ENCODE measurements at regions not wholly inside any gene's neighbourhood (a gene's known extent, or its start where the extent isn't known, plus 50 kb on each side); places are given as distances from the start of the nearest gene placed in this dataset.
"Not testable (repeated sequence)": the region's sequence is repeated elsewhere in the genome, so short reads cannot be mapped to it uniquely, and the experiment has no call there.

GRCh38 chr14:38546932-38547551, 291.1 kb upstream of the CLEC14A start:
- Mint-ChIP-seq H3K27ac (no peak overlapping the region), H3K36me3 (no peaks in the 10 kb centered on the region), H3K9me3 (peaks cover 0 to 4% of the 10 kb centered on the region in 2 donors)
- ATAC-seq (no peak), DNase-seq (ENCODE audit: low spot score in 2 of 2) (no peak)

GRCh38 chr14:38544776-38545175, 288.9 kb upstream of the CLEC14A start:
- no peak overlapping the region for H3K27ac Mint-ChIP-seq
- no peaks in the 10 kb centered on the region for H3K36me3 Mint-ChIP-seq
- peaks cover 0 to 8% of the 10 kb centered on the region in 2 donors for H3K9me3 Mint-ChIP-seq
- no peak for ATAC-seq
- no peak for DNase-seq (ENCODE audit: low spot score in 2 of 2)

- H3K9me3 Mint-ChIP-seq; H3K36me3 Mint-ChIP-seq; ATAC-seq; H3K27ac Mint-ChIP-seq; DNase-seq (ENCODE audit: low spot score in 2 of 2): not testable (repeated sequence)
Observed at GRCh38 chr14:38543851-38544250, 288.0 kb upstream of the CLEC14A start.

- not testable (repeated sequence) for H3K27ac Mint-ChIP-seq; DNase-seq (ENCODE audit: low spot score in 2 of 2); H3K9me3 Mint-ChIP-seq; H3K36me3 Mint-ChIP-seq; ATAC-seq
Observed at GRCh38 chr14:38538053-38538452, 282.2 kb upstream of the CLEC14A start.

- DNase-seq (ENCODE audit: low spot score in 2 of 2) (no peak), ATAC-seq (no peak)
- H3K27ac Mint-ChIP-seq = no peak overlapping the region
- no peaks in the 10 kb centered on the region for H3K36me3 Mint-ChIP-seq
- no peaks in the 10 kb centered on the region for H3K9me3 Mint-ChIP-seq
Observed at GRCh38 chr14:38536376-38537038, 280.6 kb upstream of the CLEC14A start.

GRCh38 chr14:38528582-38528981, 272.7 kb upstream of the CLEC14A start:
- no peak for ATAC-seq
- H3K27ac Mint-ChIP-seq = no peak overlapping the region
- no peaks in the 10 kb centered on the region for H3K36me3 Mint-ChIP-seq
- no peak for DNase-seq (ENCODE audit: low spot score in 2 of 2)
- peaks cover 0 to 6% of the 10 kb centered on the region in 2 donors for H3K9me3 Mint-ChIP-seq

GRCh38 chr14:38527502-38527878, 271.6 kb upstream of the CLEC14A start:
- DNase-seq (ENCODE audit: low spot score in 2 of 2) (no peak), ATAC-seq (no peak)
- Mint-ChIP-seq H3K36me3 (no peaks in the 10 kb centered on the region), H3K9me3 (peaks cover 0 to 6% of the 10 kb centered on the region in 2 donors), H3K27ac (no peak overlapping the region)

GRCh38 chr14:38526826-38527501, 271.1 kb upstream of the CLEC14A start:
- peaks cover 0 to 6% of the 10 kb centered on the region in 2 donors for H3K9me3 Mint-ChIP-seq
- H3K27ac Mint-ChIP-seq = no peak overlapping the region
- ATAC-seq = no peak
- no peak for DNase-seq (ENCODE audit: low spot score in 2 of 2)
- no peaks in the 10 kb centered on the region for H3K36me3 Mint-ChIP-seq

GRCh38 chr14:38524636-38525509, 269.0 kb upstream of the CLEC14A start:
- no peak for DNase-seq (ENCODE audit: low spot score in 2 of 2)
- Mint-ChIP-seq H3K36me3 (no peaks in the 10 kb centered on the region), H3K27ac (no peak overlapping the region), H3K9me3 (no peaks in the 10 kb centered on the region)
- no peak for ATAC-seq

GRCh38 chr14:38522724-38523123, 266.8 kb upstream of the CLEC14A start:
- no peak for ATAC-seq
- Mint-ChIP-seq H3K27ac (no peak overlapping the region), H3K36me3 (no peaks in the 10 kb centered on the region), H3K9me3 (no peaks in the 10 kb centered on the region)
- DNase-seq (ENCODE audit: low spot score in 2 of 2) = no peak

GRCh38 chr14:38521591-38521990, 265.7 kb upstream of the CLEC14A start:
- no peak overlapping the region for H3K27ac Mint-ChIP-seq

GRCh38 chr14:38517426-38517825, 261.5 kb upstream of the CLEC14A start:
- no peak for DNase-seq (ENCODE audit: low spot score in 2 of 2)
- Mint-ChIP-seq H3K27ac (no peak overlapping the region), H3K36me3 (no peaks in the 10 kb centered on the region)

More at GRCh38 chr14:38521591-38521990, 265.7 kb upstream of the CLEC14A start:
- DNase-seq (ENCODE audit: low spot score in 2 of 2) = no peak
- no peaks in the 10 kb centered on the region for H3K9me3 Mint-ChIP-seq
- no peak for ATAC-seq
- no peaks in the 10 kb centered on the region for H3K36me3 Mint-ChIP-seq

GRCh38 chr14:38512236-38512635, 256.3 kb upstream of the CLEC14A start:
- Mint-ChIP-seq H3K9me3 (peaks cover 3 to 4% of the 10 kb centered on the region in 2 donors), H3K36me3 (no peaks in the 10 kb centered on the region), H3K27ac (no peak overlapping the region)
- no peak for DNase-seq (ENCODE audit: low spot score in 2 of 2)
- ATAC-seq = no peak

More at GRCh38 chr14:38517426-38517825, 261.5 kb upstream of the CLEC14A start:
- no peak for ATAC-seq
- H3K9me3 Mint-ChIP-seq = no peaks in the 10 kb centered on the region

- ATAC-seq (no peak), DNase-seq (ENCODE audit: low spot score in 2 of 2) (no peak)
- Mint-ChIP-seq H3K36me3 (no peaks in the 10 kb centered on the region), H3K9me3 (peaks cover 3 to 4% of the 10 kb centered on the region in 2 donors), H3K27ac (no peak overlapping the region)
Observed at GRCh38 chr14:38507299-38507698, 251.4 kb upstream of the CLEC14A start.

- H3K36me3 Mint-ChIP-seq = no peaks in the 10 kb centered on the region
- DNase-seq (ENCODE audit: low spot score in 2 of 2) (no peak), ATAC-seq (no peak)
- H3K9me3 Mint-ChIP-seq = peaks cover 4 to 6% of the 10 kb centered on the region in 2 donors
- H3K27ac Mint-ChIP-seq = no peak overlapping the region
Observed at GRCh38 chr14:38505973-38506249, 250.0 kb upstream of the CLEC14A start.

GRCh38 chr14:38505221-38505972, 249.5 kb upstream of the CLEC14A start:
- no peak for ATAC-seq
- Mint-ChIP-seq H3K36me3 (no peaks in the 10 kb centered on the region), H3K9me3 (peaks cover 4 to 6% of the 10 kb centered on the region in 2 donors), H3K27ac (no peak overlapping the region)
- DNase-seq (ENCODE audit: low spot score in 2 of 2) = no peak

Data from activated naive CD4-positive, alpha-beta T cell treated with anti-CD3 and anti-CD28 coated beads, Interleukin-2, amount 50 U/mL, for 72 hours (primary cell).